Naive B cell (primary cell): ENCODE measurements at regions not wholly inside any gene's neighbourhood (a gene's known extent, or its start where the extent isn't known, plus 50 kb on each side); places are given as distances from the start of the nearest gene placed in this dataset.

ENCODE experiments used
- ATAC-seq, 2 donors: fragments of 150-1000 bp; cut with Tn5 transposase; 2 replicates each; pipeline ENCODE4 v1.10.0; 2021; ENCODE audit warnings: low read depth in 2 of 2, mild to moderate bottlenecking in 2 of 2, moderate library complexity in 2 of 2
- DNase-seq: peaks from one replicate; pipeline ENCODE4 v3.0.0; 2022
- H3K27ac Mint-ChIP-seq, 6 donors: one replicate each; pipeline ENCODE4 v1.8.0; 2020 to 2022; ENCODE audit warnings: mild to moderate bottlenecking in 6 of 6, mixed read lengths in 6 of 6, moderate library complexity in 5 of 6, inconsistent platforms in 2 of 6
- H3K27me3 Mint-ChIP-seq, 3 donors: one replicate each; pipeline ENCODE4 v1.8.0; 2021 to 2022; ENCODE audit warnings: mixed read lengths in 3 of 3, mild to moderate bottlenecking in 1 of 3
- H3K36me3 Mint-ChIP-seq, 2 donors: one replicate each; pipeline ENCODE4 v1.8.0; 2020 to 2022; ENCODE audit warnings: mixed read lengths in 2 of 2, inconsistent platforms in 1 of 2, mild to moderate bottlenecking in 1 of 2
- H3K4me1 Mint-ChIP-seq, 3 donors: one replicate each; pipeline ENCODE4 v1.8.0; 2020 to 2022; ENCODE audit warnings: mixed read lengths in 3 of 3, inconsistent platforms in 1 of 3, mild to moderate bottlenecking in 1 of 3, moderate library complexity in 1 of 3
- H3K4me3 Mint-ChIP-seq, 8 donors: one replicate each; pipeline ENCODE4 v1.8.0; 2020 to 2022; ENCODE audit warnings: mild to moderate bottlenecking in 8 of 8, mixed read lengths in 8 of 8, moderate library complexity in 8 of 8, inconsistent platforms in 2 of 8
- H3K9me3 Mint-ChIP-seq, 7 donors: one replicate each; pipeline ENCODE4 v1.8.0; 2020 to 2022; ENCODE audit warnings: mixed read lengths in 7 of 7, mild to moderate bottlenecking in 5 of 7, inconsistent platforms in 2 of 7, moderate library complexity in 1 of 7

- Mint-ChIP-seq H3K4me1 (peaks cover 0 to 10% (median 4%) of the 10 kb centered on the region in 3 donors), H3K4me3 (no peak overlapping the region), H3K27me3 (no peaks in the 10 kb centered on the region), H3K9me3 (peaks cover 0 to 6% (median 0%) of the 10 kb centered on the region in 7 donors), H3K27ac (no peak overlapping the region), H3K36me3 (no peaks in the 10 kb centered on the region)
- no peak for ATAC-seq
- DNase-seq: no peak
Observed at GRCh38 chr18:56545464-56545863, 92.9 kb downstream of the TXNL1 start.

- no peak for ATAC-seq
- Mint-ChIP-seq H3K27ac (no peak overlapping the region), H3K4me1 (peaks cover 0 to 10% (median 4%) of the 10 kb centered on the region in 3 donors), H3K27me3 (no peaks in the 10 kb centered on the region), H3K4me3 (no peak overlapping the region), H3K36me3 (no peaks in the 10 kb centered on the region), H3K9me3 (peaks cover 0 to 6% (median 0%) of the 10 kb centered on the region in 7 donors)
- no peak for DNase-seq
Observed at GRCh38 chr18:56542476-56542875, 95.9 kb downstream of the TXNL1 start.

- Mint-ChIP-seq H3K27ac (no peak overlapping the region), H3K4me1 (peaks cover 0 to 10% (median 4%) of the 10 kb centered on the region in 3 donors), H3K4me3 (no peak overlapping the region), H3K36me3 (no peaks in the 10 kb centered on the region), H3K27me3 (no peaks in the 10 kb centered on the region), H3K9me3 (peaks cover 0 to 6% (median 0%) of the 10 kb centered on the region in 7 donors)
- ATAC-seq (no peak), DNase-seq (no peak)
Observed at GRCh38 chr18:56541793-56542192, 96.6 kb downstream of the TXNL1 start.

- Mint-ChIP-seq H3K27me3 (no peaks in the 10 kb centered on the region), H3K4me3 (no peak overlapping the region), H3K27ac (no peak overlapping the region), H3K4me1 (peaks cover 0 to 10% (median 4%) of the 10 kb centered on the region in 3 donors), H3K36me3 (no peaks in the 10 kb centered on the region), H3K9me3 (peaks cover 0 to 6% (median 0%) of the 10 kb centered on the region in 7 donors)
- ATAC-seq (no peak), DNase-seq (no peak)
Observed at GRCh38 chr18:56541340-56541739, 97.1 kb downstream of the TXNL1 start.

GRCh38 chr18:56538746-56539145 lies 99.6 kb downstream of the TXNL1 start:
- Mint-ChIP-seq H3K4me3 (no peak overlapping the region), H3K27me3 (no peaks in the 10 kb centered on the region), H3K9me3 (no peaks in the 10 kb centered on the region), H3K27ac (peak overlapping the region in 1 of 6 donors; percentile 13), H3K36me3 (no peaks in the 10 kb centered on the region), H3K4me1 (peaks cover 0 to 10% (median 4%) of the 10 kb centered on the region in 3 donors)
- no peak for ATAC-seq
- DNase-seq: no peak

DNA sequence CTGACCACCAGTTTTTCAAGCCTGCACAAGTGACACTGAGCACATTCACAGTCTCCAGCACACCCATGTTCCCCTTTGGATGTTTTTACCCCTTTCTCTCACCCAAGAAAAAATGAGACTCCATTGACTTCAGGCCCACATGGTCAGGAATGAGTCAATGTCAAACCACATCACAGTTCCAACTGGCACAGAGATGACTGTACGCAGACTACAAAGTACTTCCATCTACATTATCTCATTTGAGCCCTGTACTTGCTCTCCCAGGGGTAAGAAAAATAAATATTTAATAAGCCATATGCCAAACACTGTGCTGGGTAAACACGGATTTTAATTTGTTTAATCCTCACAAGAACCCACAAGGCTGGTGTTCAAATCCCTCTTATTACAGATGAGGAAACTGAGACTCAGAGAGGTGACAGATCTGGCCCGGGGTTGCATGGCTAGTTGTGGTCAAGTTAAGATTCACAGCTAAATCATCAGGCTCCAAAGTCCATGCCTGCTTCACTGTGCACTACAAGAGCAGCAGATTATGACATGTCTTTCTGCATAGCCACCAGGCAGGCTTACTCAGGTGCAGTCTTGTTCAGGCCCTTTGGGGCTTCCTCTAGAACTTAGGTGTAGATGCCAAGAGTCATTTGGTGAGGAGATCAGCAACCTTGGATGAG lies 106.1 kb downstream of the TXNL1 start:
- no peak overlapping the region for H3K4me3 Mint-ChIP-seq
- H3K27ac Mint-ChIP-seq: no peak overlapping the region
- peaks cover 0 to 6% (median 0%) of the 10 kb centered on the region in 7 donors for H3K9me3 Mint-ChIP-seq
- H3K4me1 Mint-ChIP-seq: no peaks in the 10 kb centered on the region
- DNase-seq (no peak), ATAC-seq (no peak)
- peaks cover 0 to 4% (median 0%) of the 10 kb centered on the region in 3 donors for H3K27me3 Mint-ChIP-seq
- no peaks in the 10 kb centered on the region for H3K36me3 Mint-ChIP-seq

- ATAC-seq: no peak
- Mint-ChIP-seq H3K4me3 (no peak overlapping the region), H3K27me3 (peaks cover 0 to 9% (median 4%) of the 10 kb centered on the region in 3 donors), H3K4me1 (no peaks in the 10 kb centered on the region), H3K27ac (no peak overlapping the region), H3K36me3 (peaks cover 5 to 6% of the 10 kb centered on the region in 2 donors), H3K9me3 (peaks cover 0 to 15% (median 5%) of the 10 kb centered on the region in 7 donors)
- DNase-seq: no peak
Observed at GRCh38 chr18:56522816-56523215, 115.6 kb downstream of the TXNL1 start.

DNA sequence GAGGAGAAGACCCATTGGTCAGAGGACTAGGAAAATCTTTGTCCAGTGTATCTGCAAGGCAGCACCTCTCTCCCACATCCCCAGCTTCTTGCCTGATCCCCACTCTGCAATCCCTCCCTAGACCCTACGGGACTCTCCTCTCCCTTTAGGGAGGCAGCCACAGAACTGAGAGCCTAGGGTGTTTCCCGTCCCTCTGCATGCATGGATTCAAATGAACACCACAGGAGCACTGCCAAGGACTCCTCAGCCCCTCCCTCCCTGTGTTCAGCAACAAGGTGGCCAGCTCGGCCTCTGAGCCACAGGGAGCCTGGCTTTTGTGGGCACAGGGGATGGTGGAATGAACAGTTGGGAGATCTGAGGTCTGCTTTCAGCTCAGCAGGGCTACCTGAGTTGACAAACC lies 117.1 kb downstream of the TXNL1 start:
- Mint-ChIP-seq H3K9me3 (peaks cover 0 to 8% (median 2%) of the 10 kb centered on the region in 7 donors), H3K27ac (no peak overlapping the region), H3K27me3 (peaks cover 7 to 9% (median 9%) of the 10 kb centered on the region in 3 donors), H3K4me3 (no peak overlapping the region), H3K36me3 (no peaks in the 10 kb centered on the region), H3K4me1 (no peaks in the 10 kb centered on the region)
- DNase-seq: no peak
- no peak for ATAC-seq

DNA sequence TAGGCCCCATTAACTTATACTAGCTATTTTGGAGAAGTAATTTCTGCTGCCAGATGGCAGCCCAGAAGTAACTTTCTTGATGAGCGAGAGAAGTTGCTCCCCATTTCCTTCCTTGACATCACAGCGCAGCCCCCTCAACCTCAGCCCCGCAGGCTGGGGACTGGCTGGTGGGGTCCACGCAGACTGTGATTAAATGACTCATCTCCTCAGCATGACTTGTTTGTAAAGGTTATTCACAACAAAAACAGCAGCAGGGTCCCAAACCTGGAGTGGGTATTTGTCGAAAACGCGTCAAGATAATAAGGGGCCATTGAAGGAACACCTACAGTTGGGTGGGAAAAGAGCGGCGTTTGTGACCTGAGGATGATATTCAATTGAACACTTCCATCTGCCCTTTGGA lies 120.6 kb downstream of the TXNL1 start:
- DNase-seq: no peak
- ATAC-seq: no peak
- no peak overlapping the region for H3K27ac Mint-ChIP-seq
- H3K9me3 Mint-ChIP-seq: peaks cover 0 to 2% (median 0%) of the 10 kb centered on the region in 7 donors
- H3K4me1 Mint-ChIP-seq: no peaks in the 10 kb centered on the region
- H3K4me3 Mint-ChIP-seq: no peak overlapping the region
- no peaks in the 10 kb centered on the region for H3K36me3 Mint-ChIP-seq
- peaks cover 4 to 9% (median 7%) of the 10 kb centered on the region in 3 donors for H3K27me3 Mint-ChIP-seq

DNA sequence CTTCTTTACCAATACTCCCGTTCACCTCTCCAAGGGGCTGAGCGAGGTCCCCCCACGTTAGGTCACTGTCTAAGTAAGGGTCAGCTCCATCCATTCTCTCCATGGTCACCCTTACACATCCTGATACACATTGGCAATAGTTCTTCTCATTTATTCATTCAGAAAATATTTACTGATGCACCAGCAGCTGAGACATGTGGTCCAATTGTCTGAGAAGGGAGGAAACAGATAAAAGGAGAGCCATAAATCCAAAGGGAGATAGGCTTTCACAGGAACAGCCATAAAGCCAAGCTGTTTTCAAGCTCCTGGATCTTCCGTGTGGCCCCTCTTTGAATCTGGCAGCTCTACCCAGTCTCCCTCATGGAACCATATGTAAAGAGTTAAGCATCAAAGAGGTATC lies 121.2 kb downstream of the TXNL1 start:
- no peak for ATAC-seq
- Mint-ChIP-seq H3K9me3 (peaks cover 0 to 2% (median 0%) of the 10 kb centered on the region in 7 donors), H3K4me3 (no peak overlapping the region), H3K27me3 (peaks cover 4 to 9% (median 7%) of the 10 kb centered on the region in 3 donors), H3K4me1 (peaks cover 0 to 3% (median 2%) of the 10 kb centered on the region in 3 donors), H3K36me3 (no peaks in the 10 kb centered on the region), H3K27ac (no peak overlapping the region)
- DNase-seq: no peak

- Mint-ChIP-seq H3K27me3 (peaks cover 4 to 9% (median 7%) of the 10 kb centered on the region in 3 donors), H3K4me3 (no peak overlapping the region), H3K4me1 (peaks cover 0 to 8% (median 7%) of the 10 kb centered on the region in 3 donors), H3K36me3 (no peaks in the 10 kb centered on the region), H3K9me3 (peaks cover 0 to 2% (median 0%) of the 10 kb centered on the region in 7 donors), H3K27ac (no peak overlapping the region)
- ATAC-seq: no peak
- DNase-seq: no peak
Observed at GRCh38 chr18:56516789-56517188, 121.6 kb downstream of the TXNL1 start.

DNA sequence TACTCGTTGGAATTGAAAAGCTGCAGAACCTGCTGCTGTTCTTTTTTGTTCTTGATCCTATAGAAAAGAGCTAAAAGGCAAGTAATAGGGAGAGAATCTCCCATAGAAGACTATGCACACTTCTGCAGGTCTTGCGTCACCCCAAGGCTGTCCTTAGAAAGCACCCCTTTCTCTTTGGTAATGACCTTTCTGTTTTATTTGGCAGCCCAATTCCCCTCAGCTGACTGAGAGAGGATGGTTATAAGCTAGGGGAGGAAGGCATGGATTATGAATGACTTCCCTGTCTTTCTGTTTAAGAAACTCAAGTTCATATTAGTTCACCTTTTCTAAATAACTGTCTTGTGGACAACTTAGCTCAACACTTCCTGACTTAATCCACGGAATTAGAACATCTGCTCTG lies 122.9 kb downstream of the TXNL1 start:
- DNase-seq: no peak
- no peak overlapping the region for H3K4me3 Mint-ChIP-seq
- ATAC-seq: no peak
- peaks cover 0 to 8% (median 8%) of the 10 kb centered on the region in 3 donors for H3K4me1 Mint-ChIP-seq
- H3K27ac Mint-ChIP-seq: no peak overlapping the region
- no peaks in the 10 kb centered on the region for H3K36me3 Mint-ChIP-seq
- peaks cover 4 to 9% (median 7%) of the 10 kb centered on the region in 3 donors for H3K27me3 Mint-ChIP-seq
- peaks cover 0 to 2% (median 0%) of the 10 kb centered on the region in 7 donors for H3K9me3 Mint-ChIP-seq

DNA sequence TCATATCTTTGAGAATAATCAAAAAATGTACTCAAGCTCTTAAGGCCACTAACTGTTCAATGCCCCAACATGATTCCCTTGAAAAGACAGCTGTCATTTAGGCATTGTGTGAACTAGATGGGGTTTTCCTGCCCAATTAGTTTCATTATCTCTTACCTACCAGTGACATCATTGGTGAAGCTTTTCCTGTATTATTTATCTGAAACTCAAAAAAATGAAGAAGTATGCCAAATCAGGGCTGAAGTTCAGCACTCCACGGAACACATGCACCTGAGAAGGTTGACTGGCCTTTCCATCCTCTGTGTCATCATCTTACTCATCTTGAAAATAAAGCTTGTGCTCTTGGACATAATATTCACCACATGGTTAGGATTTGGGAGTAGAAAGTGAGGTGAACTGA lies 126.4 kb downstream of the TXNL1 start:
- peaks cover 0 to 4% (median 0%) of the 10 kb centered on the region in 3 donors for H3K27me3 Mint-ChIP-seq
- H3K4me1 Mint-ChIP-seq: peaks cover 0 to 8% (median 8%) of the 10 kb centered on the region in 3 donors
- H3K4me3 Mint-ChIP-seq: no peak overlapping the region
- peaks cover 0 to 2% (median 0%) of the 10 kb centered on the region in 7 donors for H3K9me3 Mint-ChIP-seq
- DNase-seq (peak; percentile 0), ATAC-seq (peak; percentile 75 to 84)
- H3K27ac Mint-ChIP-seq: peak overlapping the region in 1 of 6 donors; percentile 12
- H3K36me3 Mint-ChIP-seq: no peaks in the 10 kb centered on the region

- Mint-ChIP-seq H3K9me3 (peaks cover 0 to 2% (median 0%) of the 10 kb centered on the region in 7 donors), H3K36me3 (no peaks in the 10 kb centered on the region), H3K4me3 (no peak overlapping the region), H3K4me1 (peaks cover 0 to 8% (median 8%) of the 10 kb centered on the region in 3 donors), H3K27ac (no peak overlapping the region), H3K27me3 (no peaks in the 10 kb centered on the region)
- DNase-seq (no peak), ATAC-seq (no peak)
Observed at GRCh38 chr18:56510108-56510507, 128.3 kb downstream of the TXNL1 start.
